Skeletal muscle tissue (tissue), 3 donors: ENCODE measurements at regions not wholly inside any gene's neighbourhood (a gene's known extent, or its start where the extent isn't known, plus 50 kb on each side); places are given as distances from the start of the nearest gene placed in this dataset.
"Not testable (repeated sequence)": the region's sequence is repeated elsewhere in the genome, so short reads cannot be mapped to it uniquely, and the experiment has no call there.

Experiments used
- H3K27ac ChIP-seq: one replicate; pipeline ENCODE4 v1.7.0; 2013; ENCODE audit warnings: mild to moderate bottlenecking, low read depth, low read length, inconsistent platforms
- H3K27me3 ChIP-seq, 3 donors: one replicate each; pipeline ENCODE4 v1.7.0; 2013; ENCODE audit warnings: low read length in 3 of 3; ENCODE audit not compliant: control insufficient read depth in 3 of 3, insufficient read depth in 3 of 3
- H3K36me3 ChIP-seq, 3 donors: one replicate each; pipeline ENCODE4 v1.7.0; 2013; ENCODE audit warnings: low read length in 3 of 3; ENCODE audit not compliant: control insufficient read depth in 3 of 3, insufficient read depth in 3 of 3
- H3K4me1 ChIP-seq, 3 donors: one replicate each; pipeline ENCODE4 v1.7.0; 2013; ENCODE audit warnings: low read length in 3 of 3, mild to moderate bottlenecking in 3 of 3; ENCODE audit not compliant: control insufficient read depth in 3 of 3, insufficient read depth in 3 of 3
- H3K4me3 ChIP-seq, 3 donors: one replicate each; pipeline ENCODE4 v1.7.0; 2013; ENCODE audit warnings: low read length in 3 of 3
- H3K9ac ChIP-seq, 3 donors: one replicate each; pipeline ENCODE4 v1.7.0; 2013; ENCODE audit warnings: low read length in 3 of 3, mild to moderate bottlenecking in 3 of 3, moderate library complexity in 2 of 3, low read depth in 1 of 3
- H3K9me3 ChIP-seq, 3 donors: one replicate each; pipeline ENCODE4 v1.7.0; 2013; ENCODE audit warnings: low read length in 3 of 3; ENCODE audit not compliant: control insufficient read depth in 3 of 3
- donor health status: Osteomylitis.

DNA sequence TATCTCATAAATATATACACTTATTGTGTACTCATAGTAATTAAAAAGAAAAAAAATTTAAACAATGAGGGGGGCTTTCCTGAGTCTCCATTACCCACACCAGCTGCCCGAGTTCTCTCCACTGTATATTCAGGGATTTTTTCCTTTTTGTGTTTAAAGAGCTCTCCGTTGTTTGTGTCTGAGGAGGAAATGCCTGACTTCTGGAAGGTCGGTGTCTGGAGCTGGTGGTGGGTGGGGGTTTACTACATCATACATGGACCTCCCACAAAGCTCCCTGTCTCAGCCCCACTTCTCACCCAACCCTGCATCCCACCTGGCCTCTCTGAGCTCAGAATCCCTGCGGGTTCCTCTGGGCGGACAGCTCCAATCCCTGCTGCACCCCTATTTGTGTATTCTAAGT, 64.1 kb upstream of the ETV3 start:
- Histone ChIP-seq H3K9ac (no peak overlapping the region), H3K27me3 (peaks cover 8 to 18% (median 11%) of the 10 kb centered on the region in 3 donors), H3K4me3 (no peak overlapping the region), H3K36me3 (no peaks in the 10 kb centered on the region), H3K4me1 (no peaks in the 10 kb centered on the region), H3K27ac (no peak overlapping the region), H3K9me3 (no peaks in the 10 kb centered on the region)

DNA sequence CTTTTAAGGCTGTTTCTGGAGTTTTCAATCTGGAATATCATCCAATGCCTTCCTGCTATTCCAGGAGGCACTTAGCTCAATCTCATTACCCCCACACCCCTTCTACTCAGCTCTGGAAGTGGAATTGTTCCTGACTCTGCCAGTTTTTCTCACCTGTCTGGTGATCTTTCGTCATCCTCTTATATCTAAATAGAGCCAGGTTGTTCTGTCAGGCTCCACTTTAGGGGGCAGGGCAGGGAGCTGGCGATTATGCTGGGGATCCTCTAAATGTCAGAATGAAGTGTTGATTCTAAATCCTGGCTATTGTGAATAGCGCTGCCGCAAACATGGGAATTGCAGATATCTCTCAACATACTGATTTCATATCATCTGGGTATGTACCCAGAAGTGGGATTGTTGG, 63.6 kb upstream of the ETV3 start:
- H3K27me3 ChIP-seq = peaks cover 8 to 18% (median 11%) of the 10 kb centered on the region in 3 donors
- H3K9me3 ChIP-seq = no peaks in the 10 kb centered on the region
- no peaks in the 10 kb centered on the region for H3K4me1 ChIP-seq
- H3K27ac ChIP-seq = no peak overlapping the region
- H3K36me3 ChIP-seq = no peaks in the 10 kb centered on the region
- H3K9ac ChIP-seq = no peak overlapping the region
- H3K4me3 ChIP-seq = no peak overlapping the region

DNA sequence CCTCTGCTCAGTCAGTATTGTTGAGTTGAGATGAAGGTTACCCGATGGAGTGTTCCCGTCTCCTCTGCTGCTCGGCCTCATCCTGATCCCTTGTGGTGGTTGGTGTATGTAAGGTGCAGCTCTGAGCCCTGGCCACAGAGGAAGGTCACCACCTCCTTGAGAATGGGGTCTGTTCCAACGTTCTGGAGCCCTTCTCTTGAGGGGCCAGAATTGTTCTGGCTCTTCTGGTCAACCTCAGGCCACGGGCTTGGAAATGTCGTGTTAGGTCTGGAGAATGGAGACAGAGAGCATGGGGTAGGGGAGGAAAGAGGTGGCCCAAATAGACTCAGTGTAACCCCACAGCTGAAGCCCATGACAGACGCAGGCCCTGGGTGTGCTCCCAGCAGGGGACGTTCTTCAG, 62.3 kb upstream of the ETV3 start:
- Histone ChIP-seq H3K36me3 (no peaks in the 10 kb centered on the region), H3K4me1 (no peaks in the 10 kb centered on the region), H3K9ac (no peak overlapping the region), H3K27ac (no peak overlapping the region), H3K9me3 (no peaks in the 10 kb centered on the region), H3K27me3 (peaks cover 11 to 27% (median 19%) of the 10 kb centered on the region in 3 donors), H3K4me3 (no peak overlapping the region)

DNA sequence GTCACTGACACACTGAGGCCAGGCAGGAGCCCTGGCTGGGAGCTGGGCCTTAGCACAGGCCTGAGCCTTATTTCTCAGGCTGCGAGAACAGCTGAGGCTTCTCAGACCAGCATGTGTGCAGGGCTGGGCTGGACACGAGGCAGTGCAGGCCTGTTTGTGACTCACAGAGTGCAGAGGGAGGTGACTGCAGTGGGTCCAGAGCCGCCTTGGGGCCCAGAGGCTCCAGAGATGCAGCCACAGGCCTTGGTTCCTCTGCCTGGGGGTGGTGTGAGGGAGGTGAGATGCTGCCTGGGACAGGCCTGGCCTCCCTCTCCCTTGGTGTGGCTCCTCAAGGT, 61.2 kb upstream of the ETV3 start:
- Histone ChIP-seq H3K9ac (no peak overlapping the region), H3K27ac (no peak overlapping the region), H3K4me3 (no peak overlapping the region), H3K36me3 (no peaks in the 10 kb centered on the region), H3K4me1 (no peaks in the 10 kb centered on the region), H3K9me3 (no peaks in the 10 kb centered on the region), H3K27me3 (peaks cover 10 to 29% (median 29%) of the 10 kb centered on the region in 3 donors)

DNA sequence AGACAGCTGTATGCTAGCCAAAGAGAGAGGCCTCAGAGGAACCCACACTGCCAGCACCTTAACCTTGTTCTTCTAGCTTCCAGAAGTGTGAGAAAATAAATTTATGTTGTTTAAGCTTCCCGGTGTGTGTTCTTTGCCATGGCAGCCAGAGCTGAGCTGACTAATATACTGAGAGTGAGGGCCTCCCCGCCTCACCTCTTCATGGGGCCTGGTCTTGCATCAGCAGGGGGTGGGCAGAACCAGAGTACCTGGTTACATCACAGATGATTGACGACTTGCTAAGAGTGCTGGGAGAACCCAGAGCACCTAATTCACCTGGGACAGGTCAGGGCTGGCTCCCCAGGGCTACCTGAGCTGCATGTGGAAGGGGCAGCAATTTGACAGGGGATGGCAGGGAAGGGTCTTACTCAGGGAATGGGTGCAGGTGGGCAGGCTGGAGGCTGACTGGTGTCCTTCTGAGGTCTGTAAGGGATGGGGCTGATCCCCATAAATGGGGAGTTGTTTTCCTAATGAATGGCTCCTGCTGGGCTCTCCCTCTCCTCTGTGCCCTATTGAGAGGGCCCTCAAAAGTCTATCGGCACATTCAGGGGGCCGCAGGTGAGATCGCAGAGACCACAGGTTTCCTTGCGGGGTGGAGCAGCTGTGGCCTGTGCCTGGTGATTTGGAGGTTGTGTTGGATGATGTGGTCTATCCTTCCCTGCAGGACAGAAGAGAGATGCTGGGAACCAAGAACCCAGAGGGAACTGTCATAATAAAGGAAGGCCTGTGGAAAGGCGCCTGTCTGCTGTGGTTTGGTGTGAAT, 60.6 kb upstream of the ETV3 start:
- H3K27ac ChIP-seq = no peak overlapping the region
- H3K27me3 ChIP-seq = peaks cover 13 to 33% (median 28%) of the 10 kb centered on the region in 3 donors
- no peaks in the 10 kb centered on the region for H3K4me1 ChIP-seq
- no peaks in the 10 kb centered on the region for H3K9me3 ChIP-seq
- no peak overlapping the region for H3K4me3 ChIP-seq
- H3K9ac ChIP-seq = no peak overlapping the region
- no peaks in the 10 kb centered on the region for H3K36me3 ChIP-seq

DNA sequence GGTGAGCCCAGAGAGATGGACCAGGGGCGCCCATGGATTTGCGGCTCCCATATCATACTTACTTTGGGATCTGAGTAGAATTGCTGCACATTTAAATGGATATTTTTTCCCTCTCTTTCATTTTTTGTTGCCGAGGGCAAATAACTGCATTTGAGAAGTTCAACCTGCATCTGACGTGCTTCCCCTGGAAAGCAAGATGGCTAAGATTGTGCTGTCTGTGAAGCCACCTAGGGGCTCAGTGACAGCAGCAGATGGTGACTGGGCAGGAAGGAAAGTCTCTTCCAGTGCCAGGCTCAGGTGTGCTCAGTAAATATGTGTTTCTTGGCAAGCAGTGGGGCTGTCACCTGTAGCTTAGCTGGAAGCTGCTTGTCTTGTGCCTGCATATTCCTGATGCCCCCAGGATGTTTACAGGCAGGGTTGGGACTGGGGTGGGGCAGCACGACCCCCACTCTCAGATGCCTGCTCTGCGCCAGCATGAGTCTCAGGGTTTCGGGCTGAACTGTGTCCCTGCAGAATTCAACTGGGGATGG, 59.8 kb upstream of the ETV3 start:
- Histone ChIP-seq H3K27me3 (peaks cover 9 to 36% (median 35%) of the 10 kb centered on the region in 3 donors), H3K36me3 (no peaks in the 10 kb centered on the region), H3K4me3 (no peak overlapping the region)

DNA sequence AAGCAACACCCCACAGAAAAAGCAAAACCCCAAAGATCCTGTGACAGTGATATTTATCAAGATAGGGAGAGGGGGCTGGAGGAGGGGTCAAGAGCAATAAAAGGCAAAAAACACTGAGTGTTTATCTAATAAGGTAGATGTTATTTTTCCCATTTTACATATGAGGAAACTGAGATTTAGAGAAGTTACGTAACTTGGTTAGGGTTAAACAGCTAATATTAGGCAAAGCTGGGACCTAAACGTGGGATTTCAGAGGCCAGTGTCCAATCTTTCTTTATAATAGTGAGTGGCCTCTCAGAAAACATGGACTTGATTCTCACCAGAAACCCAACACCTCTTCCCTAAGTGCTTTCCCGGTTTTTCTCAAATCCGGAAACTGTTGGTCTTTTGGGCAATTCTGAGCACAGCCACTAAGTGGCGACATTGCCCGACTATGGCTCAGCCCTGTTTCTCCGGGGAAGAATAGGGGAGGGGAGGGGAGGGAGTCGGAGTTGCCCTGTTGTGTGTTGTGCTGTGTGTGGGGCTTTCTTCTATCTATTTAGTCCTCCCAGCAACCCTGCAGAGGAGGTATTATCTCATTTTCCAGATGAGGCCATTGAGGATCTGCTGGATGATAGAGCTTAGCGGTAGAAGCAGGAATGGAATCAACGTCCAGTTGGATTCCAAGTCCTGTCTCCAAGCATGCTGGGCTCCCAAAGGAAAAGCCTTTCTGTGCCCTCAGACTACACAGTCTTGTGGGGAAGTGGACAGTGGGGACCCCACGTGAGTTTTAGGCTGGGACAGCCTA, 58.7 kb upstream of the ETV3 start:
- not testable (repeated sequence) for H3K27ac ChIP-seq, H3K4me1 ChIP-seq, H3K4me3 ChIP-seq, H3K9me3 ChIP-seq, H3K36me3 ChIP-seq, H3K9ac ChIP-seq
- peaks cover 12 to 40% (median 38%) of the 10 kb centered on the region in 3 donors for H3K27me3 ChIP-seq

More for the DNA sequence above, 59.8 kb upstream of the ETV3 start:
- Histone ChIP-seq H3K27ac (no peak overlapping the region), H3K4me1 (no peaks in the 10 kb centered on the region), H3K9me3 (no peaks in the 10 kb centered on the region), H3K9ac (no peak overlapping the region)

DNA sequence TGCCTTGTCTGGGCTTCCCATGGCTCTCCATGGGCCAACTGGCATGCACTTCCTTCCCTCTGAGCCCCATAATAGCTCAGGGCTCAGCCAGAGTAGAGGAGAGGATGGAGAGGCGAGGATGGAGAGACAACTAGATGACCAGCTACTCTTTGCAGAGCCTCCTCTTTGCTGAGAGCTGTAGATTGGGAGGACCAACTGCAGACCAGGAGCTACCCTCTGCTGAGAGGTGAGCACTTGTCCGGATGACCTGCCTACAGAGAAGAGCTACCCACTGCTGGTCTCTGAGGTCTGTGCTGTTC, 58.0 kb upstream of the ETV3 start:
- Histone ChIP-seq H3K27me3 (peaks cover 12 to 39% (median 37%) of the 10 kb centered on the region in 3 donors), H3K27ac (no peak overlapping the region), H3K36me3 (no peaks in the 10 kb centered on the region), H3K4me1 (no peaks in the 10 kb centered on the region), H3K9me3 (no peaks in the 10 kb centered on the region), H3K4me3 (no peak overlapping the region), H3K9ac (no peak overlapping the region)

DNA sequence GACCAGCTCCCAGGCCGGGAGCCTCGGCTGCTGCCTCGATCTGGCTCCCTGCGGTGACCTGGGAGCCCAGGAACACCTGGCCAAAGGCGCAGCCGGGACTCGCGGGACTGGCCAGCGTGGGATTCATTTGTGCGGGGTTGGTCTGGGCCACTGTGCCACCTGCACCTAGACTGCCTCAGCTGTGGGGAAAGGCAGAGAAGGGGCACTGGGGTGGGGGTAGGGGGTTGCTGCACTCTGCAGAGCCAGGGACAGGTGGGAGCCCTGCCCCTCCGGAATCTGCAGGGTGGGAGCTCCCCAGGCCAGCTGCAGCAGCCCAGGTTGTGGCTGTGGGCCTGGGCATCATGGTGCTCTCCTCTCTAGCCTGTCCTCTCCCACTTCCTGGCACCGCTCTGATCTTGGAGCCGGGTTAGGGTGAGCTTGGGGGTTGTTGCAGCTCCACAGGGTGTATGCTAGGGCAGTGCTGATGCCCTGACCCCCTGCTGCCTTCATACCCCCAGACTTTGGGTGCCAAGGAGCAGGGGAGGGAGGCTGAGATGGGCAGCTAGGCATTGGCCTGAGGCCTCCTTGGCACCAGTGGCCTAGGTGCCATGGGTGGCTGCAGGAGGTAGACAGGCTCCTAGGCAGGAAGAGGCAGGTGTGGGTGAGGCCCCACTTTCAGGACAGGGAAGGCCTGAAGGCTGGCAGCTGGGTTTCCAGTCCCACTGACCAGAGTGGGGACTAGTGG, 57.5 kb upstream of the ETV3 start:
- no peaks in the 10 kb centered on the region for H3K4me1 ChIP-seq
- H3K27me3 ChIP-seq = peaks cover 12 to 41% (median 37%) of the 10 kb centered on the region in 3 donors
- H3K9ac ChIP-seq = no peak overlapping the region
- H3K36me3 ChIP-seq = no peaks in the 10 kb centered on the region
- H3K27ac ChIP-seq = no peak overlapping the region
- no peaks in the 10 kb centered on the region for H3K9me3 ChIP-seq
- H3K4me3 ChIP-seq = no peak overlapping the region
